KMS-11 (cell line): ENCODE measurements at regions not wholly inside any gene's neighbourhood (a gene's known extent, or its start where the extent isn't known, plus 50 kb on each side); places are given as distances from the start of the nearest gene placed in this dataset.

Experiments used
- H2AFZ ChIP-seq: fragments of 200-600 bp; sonication (generic); 2 replicates; pipeline ENCODE4 v1.6.1; 2016; ENCODE audit warnings: antibody characterized with exemption, mixed run types, low read depth
- H3K27ac ChIP-seq: fragments of 200-600 bp; sonication (generic); 2 replicates; pipeline ENCODE4 v1.6.1; 2016; ENCODE audit warnings: mild to moderate bottlenecking, mixed run types
- H3K27me3 ChIP-seq: fragments of 200-600 bp; sonication (generic); 2 replicates; pipeline ENCODE4 v1.6.1; 2017; ENCODE audit warnings: mild to moderate bottlenecking, low read depth, mixed run types, moderate library complexity; ENCODE audit not compliant: insufficient read depth
- H3K36me3 ChIP-seq: fragments of 200-600 bp; sonication (generic); 2 replicates; pipeline ENCODE4 v1.6.1; 2017; ENCODE audit warnings: mild to moderate bottlenecking, mixed run types; ENCODE audit not compliant: insufficient read depth
- H3K4me1 ChIP-seq: fragments of 200-600 bp; sonication (generic); 2 replicates; pipeline ENCODE4 v1.6.1; 2016; ENCODE audit warnings: mild to moderate bottlenecking, low read depth, mixed run types; ENCODE audit not compliant: poor library complexity, severe bottlenecking
- H3K4me2 ChIP-seq: fragments of 200-600 bp; sonication (generic); 2 replicates; pipeline ENCODE4 v1.7.0; 2016; ENCODE audit warnings: mild to moderate bottlenecking, mixed run types
- H3K4me3 ChIP-seq: fragments of 200-600 bp; sonication (generic); IDR thresholded peaks from 2 replicates; pipeline ENCODE4 v1.6.1; 2017; ENCODE audit warnings: low read depth, low read length, mixed read lengths; ENCODE audit not compliant: insufficient read depth
- H3K79me2 ChIP-seq: fragments of 200-600 bp; sonication (generic); 2 replicates; pipeline ENCODE4 v1.6.1; 2016; ENCODE audit warnings: low read depth, mixed run types; ENCODE audit not compliant: insufficient read depth
- H3K9ac ChIP-seq: fragments of 200-600 bp; sonication (generic); 2 replicates; pipeline ENCODE4 v1.6.1; 2016; ENCODE audit warnings: mild to moderate bottlenecking, mixed run types
- H4K20me1 ChIP-seq: fragments of 200-600 bp; sonication (generic); 2 replicates; pipeline ENCODE4 v1.6.1; 2016; ENCODE audit warnings: mild to moderate bottlenecking, mixed run types; ENCODE audit not compliant: insufficient read depth
- CTCF ChIP-seq: fragments of 200-600 bp; sonication (generic); conservative IDR thresholded peaks from 2 replicates; pipeline ENCODE4 v1.6.1; 2017; ENCODE audit warnings: low read depth, mild to moderate bottlenecking, antibody characterized with exemption, low read length, moderate library complexity, mixed read lengths

GRCh38 chr1:170219163-170219562, 73.4 kb downstream of the NTMT2 start:
- no peaks in the 10 kb centered on the region for H3K27me3 ChIP-seq
- H3K4me2 ChIP-seq, result no peak overlapping the region
- no peak overlapping the region for H3K4me3 ChIP-seq
- no peak overlapping the region for H3K9ac ChIP-seq
- H4K20me1 ChIP-seq, result no peaks in the 10 kb centered on the region
- no peak overlapping the region for H3K27ac ChIP-seq
- no peaks in the 10 kb centered on the region for H3K79me2 ChIP-seq
- no peak for TF ChIP-seq CTCF
- H3K36me3 ChIP-seq, result no peaks in the 10 kb centered on the region
- H2AFZ ChIP-seq, result no peak overlapping the region
- H3K4me1 ChIP-seq, result no peaks in the 10 kb centered on the region

GRCh38 chr1:170221031-170221430, 75.3 kb downstream of the NTMT2 start:
- Histone ChIP-seq H2AFZ (no peak overlapping the region), H3K79me2 (no peaks in the 10 kb centered on the region), H4K20me1 (no peaks in the 10 kb centered on the region), H3K9ac (no peak overlapping the region), H3K4me3 (no peak overlapping the region), H3K4me1 (no peaks in the 10 kb centered on the region), H3K27me3 (no peaks in the 10 kb centered on the region), H3K36me3 (no peaks in the 10 kb centered on the region), H3K4me2 (no peak overlapping the region), H3K27ac (no peak overlapping the region)
- TF ChIP-seq CTCF, result no peak

DNA sequence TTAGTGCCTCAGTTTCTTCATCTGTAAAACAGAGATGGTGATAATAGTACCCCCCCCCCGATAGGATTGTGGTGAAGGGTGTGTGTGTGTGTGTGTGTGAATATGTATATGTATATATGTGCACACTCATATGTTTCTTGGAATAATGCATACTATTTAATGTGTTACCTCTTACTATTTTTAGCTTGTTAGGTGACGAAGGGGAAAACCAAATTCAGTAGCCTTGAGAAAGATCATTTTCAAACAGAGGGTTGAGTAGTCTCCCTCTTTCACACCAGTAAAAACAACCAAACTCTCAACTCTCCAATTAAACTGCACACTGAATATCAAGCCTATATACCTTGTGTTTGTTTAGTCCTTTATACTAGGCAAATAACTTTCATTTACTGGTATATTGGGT, 75.7 kb downstream of the NTMT2 start:
- no peak overlapping the region for H3K4me3 ChIP-seq
- no peaks in the 10 kb centered on the region for H3K36me3 ChIP-seq
- no peaks in the 10 kb centered on the region for H4K20me1 ChIP-seq
- no peak overlapping the region for H3K9ac ChIP-seq
- H3K79me2 ChIP-seq, result no peaks in the 10 kb centered on the region
- no peaks in the 10 kb centered on the region for H3K4me1 ChIP-seq
- no peaks in the 10 kb centered on the region for H3K27me3 ChIP-seq
- no peak for TF ChIP-seq CTCF
- no peak overlapping the region for H2AFZ ChIP-seq
- no peak overlapping the region for H3K27ac ChIP-seq
- no peak overlapping the region for H3K4me2 ChIP-seq

GRCh38 chr1:170224469-170224868, 78.7 kb downstream of the NTMT2 start:
- Histone ChIP-seq H3K4me1 (no peaks in the 10 kb centered on the region), H3K27me3 (no peaks in the 10 kb centered on the region), H2AFZ (no peak overlapping the region), H3K79me2 (no peaks in the 10 kb centered on the region), H3K36me3 (no peaks in the 10 kb centered on the region), H3K4me3 (no peak overlapping the region), H3K4me2 (no peak overlapping the region), H3K9ac (no peak overlapping the region), H3K27ac (no peak overlapping the region), H4K20me1 (no peaks in the 10 kb centered on the region)
- TF ChIP-seq CTCF, result no peak
